ENCODE measurements at regions not wholly inside any gene's neighbourhood (a gene's known extent, or its start where the extent isn't known, plus 50 kb on each side); places are given as distances from the start of the nearest gene placed in this dataset.

DNA sequence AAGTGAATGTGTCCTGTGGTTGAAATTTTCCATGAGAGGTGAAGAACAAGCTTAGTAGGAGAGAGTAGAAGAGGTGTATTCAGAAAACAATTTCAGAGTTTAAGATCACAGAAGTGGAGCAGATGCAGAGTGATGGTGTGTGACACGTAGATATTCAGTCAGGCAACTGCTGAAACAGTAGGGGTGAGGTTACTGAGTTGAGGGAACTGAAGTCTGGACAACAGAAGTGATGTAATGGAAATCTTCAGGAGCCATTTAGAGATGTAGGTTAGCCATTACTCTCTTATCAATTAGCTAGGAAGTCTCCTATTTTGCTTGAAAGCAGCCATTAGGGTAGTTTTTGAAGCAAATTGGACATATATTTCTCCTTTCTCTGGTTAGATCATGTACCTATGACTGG lies 584.4 kb downstream of the PKHD1 start:
- H3K4me3 Mint-ChIP-seq = no peak overlapping the region
- H3K9me3 Mint-ChIP-seq = peaks cover 3% of the 10 kb centered on the region
- no peak overlapping the region for H3K27ac Mint-ChIP-seq
- no peaks in the 10 kb centered on the region for H3K4me1 Mint-ChIP-seq
- no peaks in the 10 kb centered on the region for H3K36me3 Mint-ChIP-seq
- DNase-seq (ENCODE audit: low spot score in 2 of 2) (no peak), ATAC-seq (no peak)

DNA sequence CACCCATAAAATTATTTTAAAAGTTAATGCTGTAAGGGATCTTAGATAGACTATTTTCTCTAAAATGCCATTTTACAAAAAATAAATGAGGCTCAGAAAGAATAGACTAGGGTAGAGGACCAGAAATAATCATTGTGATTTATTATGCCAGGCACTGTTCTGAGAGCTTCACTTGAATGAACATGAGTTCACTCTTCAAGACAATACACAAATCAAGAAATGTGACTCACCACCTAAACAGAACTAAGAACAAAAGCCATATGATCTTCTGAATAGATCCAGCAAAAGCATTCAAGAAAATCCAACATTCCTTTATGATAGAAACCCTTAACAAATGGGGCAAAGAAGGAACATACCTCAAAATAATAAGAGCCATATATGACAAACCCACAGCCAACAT lies 582.0 kb downstream of the PKHD1 start:
- DNase-seq (ENCODE audit: low spot score in 2 of 2) (no peak), ATAC-seq (no peak)
- no peak overlapping the region for H3K4me3 Mint-ChIP-seq
- no peaks in the 10 kb centered on the region for H3K36me3 Mint-ChIP-seq
- H3K27ac Mint-ChIP-seq = no peak overlapping the region
- no peaks in the 10 kb centered on the region for H3K4me1 Mint-ChIP-seq
- H3K9me3 Mint-ChIP-seq = peaks cover 3% of the 10 kb centered on the region

DNA sequence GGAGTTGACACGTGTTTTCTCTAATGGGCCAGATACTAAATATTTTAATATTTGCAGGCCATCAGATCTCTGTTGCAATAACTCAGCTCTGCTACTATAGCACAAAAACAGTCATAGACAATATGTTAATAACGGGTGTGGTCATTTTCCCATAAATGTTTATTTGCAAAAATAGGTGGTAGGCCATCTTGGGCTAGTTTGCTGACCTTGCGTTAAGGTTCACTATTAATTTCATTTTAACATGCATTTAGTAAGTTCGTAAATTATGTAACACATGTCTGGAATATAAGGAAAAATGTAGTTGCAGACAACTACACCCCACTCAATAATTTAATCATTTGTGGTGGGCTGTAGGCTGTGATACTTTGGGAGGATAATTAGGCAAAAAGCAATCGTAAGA lies 577.8 kb downstream of the PKHD1 start:
- Mint-ChIP-seq H3K27ac (no peak overlapping the region), H3K36me3 (no peaks in the 10 kb centered on the region), H3K4me1 (no peaks in the 10 kb centered on the region), H3K9me3 (peaks cover 3% of the 10 kb centered on the region), H3K4me3 (no peak overlapping the region)
- no peak for ATAC-seq
- DNase-seq (ENCODE audit: low spot score in 2 of 2) = no peak

DNA sequence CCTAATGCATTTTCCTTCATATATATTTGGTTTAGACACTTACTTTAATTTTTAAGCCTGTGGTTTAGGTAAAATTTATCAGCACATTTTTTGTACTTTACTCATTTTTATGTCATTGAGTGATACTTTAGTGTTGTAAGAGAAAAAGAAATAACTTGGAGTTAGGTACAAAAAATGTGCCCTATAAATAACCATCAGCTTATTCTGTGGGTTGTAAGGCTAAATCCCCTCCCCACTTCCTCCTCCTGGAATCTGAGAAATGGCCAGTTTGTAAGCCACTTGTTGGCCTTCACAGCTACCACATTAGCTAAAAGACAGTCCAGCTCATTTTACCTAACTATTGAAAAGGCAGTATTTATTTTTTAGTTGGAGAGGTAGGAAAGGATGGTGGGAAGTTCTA lies 576.3 kb downstream of the PKHD1 start:
- Mint-ChIP-seq H3K9me3 (peaks cover 3% of the 10 kb centered on the region), H3K36me3 (no peaks in the 10 kb centered on the region), H3K4me1 (no peaks in the 10 kb centered on the region), H3K4me3 (no peak overlapping the region), H3K27ac (no peak overlapping the region)
- DNase-seq (ENCODE audit: low spot score in 2 of 2) (no peak), ATAC-seq (no peak)

DNA sequence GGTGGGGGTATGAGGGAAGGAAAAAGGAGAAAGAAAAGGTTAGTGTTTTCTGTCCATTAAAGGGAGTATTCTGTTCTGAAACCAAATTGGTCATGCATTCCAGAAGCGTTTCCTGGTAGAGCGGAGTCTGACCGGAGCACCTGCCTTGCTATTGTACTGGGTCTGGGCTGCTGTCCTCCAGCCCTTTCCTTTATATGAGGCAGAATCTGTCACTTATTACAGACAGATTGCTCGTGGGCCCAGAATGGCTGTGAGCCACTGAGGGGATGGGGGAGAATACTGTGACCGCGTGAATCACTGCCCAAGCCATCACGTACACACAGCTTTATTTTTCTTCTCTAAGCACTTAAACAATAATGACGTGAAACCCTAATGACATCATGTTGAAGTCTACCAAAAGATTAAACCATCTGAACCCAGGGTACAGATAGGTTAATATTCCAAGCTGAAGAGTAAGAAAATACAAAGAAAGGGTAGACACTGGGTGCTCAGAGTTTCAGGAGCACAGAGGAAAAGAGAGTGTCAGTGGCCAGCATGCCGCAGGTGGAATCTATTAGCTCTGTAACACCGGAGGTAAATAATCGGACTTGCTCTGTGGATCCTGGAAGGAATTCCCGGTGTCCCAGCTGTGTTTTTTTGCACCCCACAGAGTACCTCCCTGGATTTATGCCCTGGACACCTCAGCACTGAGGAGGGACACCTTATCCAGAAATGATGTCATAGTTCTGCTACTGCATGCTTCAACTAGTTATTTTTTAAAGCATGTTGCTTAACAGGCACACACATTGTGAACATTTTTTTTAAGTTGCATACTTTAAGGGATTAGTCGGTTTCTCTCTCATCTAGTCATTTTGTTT lies 573.3 kb downstream of the PKHD1 start:
- Mint-ChIP-seq H3K4me1 (no peaks in the 10 kb centered on the region), H3K4me3 (no peak overlapping the region), H3K27ac (no peak overlapping the region), H3K9me3 (peaks cover 13% of the 10 kb centered on the region), H3K36me3 (no peaks in the 10 kb centered on the region)
- no peak for DNase-seq (ENCODE audit: low spot score in 2 of 2)
- no peak for ATAC-seq

DNA sequence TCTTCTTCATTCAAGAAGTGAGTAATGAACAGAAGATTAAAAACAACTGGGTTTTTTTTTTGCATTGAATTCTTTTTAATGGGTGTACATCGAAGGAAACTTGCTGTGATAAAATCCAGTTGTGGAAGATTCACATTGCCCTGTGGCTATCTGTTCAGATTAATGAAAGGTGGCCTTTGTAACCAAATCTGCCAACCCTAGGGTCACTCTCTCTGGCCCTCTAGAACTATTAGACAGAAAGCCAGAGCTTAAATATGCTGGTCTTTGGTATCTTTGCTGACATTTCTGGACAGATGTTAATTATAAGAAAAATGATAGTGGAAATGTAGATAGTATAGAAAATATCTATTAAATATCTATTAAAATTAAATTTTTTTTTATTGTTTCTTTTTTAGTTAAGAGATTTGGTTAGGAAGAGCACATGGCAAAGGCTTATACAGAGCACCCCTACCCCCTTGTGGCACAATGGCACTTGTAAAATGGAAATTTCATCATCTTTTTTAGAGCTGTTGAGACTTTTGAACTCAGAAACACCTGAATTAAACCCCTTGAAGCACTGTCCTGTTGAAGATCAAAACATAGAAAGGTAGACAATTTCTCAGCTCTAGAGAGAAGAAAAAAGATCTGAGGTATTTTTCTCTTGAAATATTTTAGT lies 572.5 kb downstream of the PKHD1 start:
- no peak overlapping the region for H3K4me3 Mint-ChIP-seq
- H3K9me3 Mint-ChIP-seq = peaks cover 16% of the 10 kb centered on the region
- no peak overlapping the region for H3K27ac Mint-ChIP-seq
- DNase-seq (ENCODE audit: low spot score in 2 of 2) (no peak), ATAC-seq (no peak)
- no peaks in the 10 kb centered on the region for H3K36me3 Mint-ChIP-seq
- H3K4me1 Mint-ChIP-seq = no peaks in the 10 kb centered on the region

DNA sequence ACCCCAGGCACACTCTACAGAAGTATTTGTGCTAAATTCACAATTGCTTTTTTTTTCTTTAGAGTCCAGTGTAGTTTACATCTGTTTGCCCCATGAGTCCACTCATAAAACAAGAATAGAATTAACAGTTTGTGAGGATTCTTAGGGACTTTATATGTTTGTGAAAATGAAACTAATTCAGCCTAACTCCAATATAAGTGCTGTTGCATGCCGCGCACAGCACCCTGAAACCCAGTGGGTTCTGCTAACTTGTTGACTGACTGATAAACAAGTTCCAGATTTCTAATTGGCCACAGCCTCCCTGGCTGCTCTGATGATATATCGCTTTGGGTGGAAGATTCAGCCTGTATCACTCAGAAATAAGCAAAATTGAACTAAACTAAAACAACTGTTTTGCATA lies 561.4 kb downstream of the PKHD1 start:
- Mint-ChIP-seq H3K36me3 (no peaks in the 10 kb centered on the region), H3K9me3 (peaks cover 20% of the 10 kb centered on the region), H3K4me3 (no peak overlapping the region), H3K27ac (no peak overlapping the region), H3K4me1 (no peaks in the 10 kb centered on the region)
- DNase-seq (ENCODE audit: low spot score in 2 of 2) (no peak), ATAC-seq (no peak)

DNA sequence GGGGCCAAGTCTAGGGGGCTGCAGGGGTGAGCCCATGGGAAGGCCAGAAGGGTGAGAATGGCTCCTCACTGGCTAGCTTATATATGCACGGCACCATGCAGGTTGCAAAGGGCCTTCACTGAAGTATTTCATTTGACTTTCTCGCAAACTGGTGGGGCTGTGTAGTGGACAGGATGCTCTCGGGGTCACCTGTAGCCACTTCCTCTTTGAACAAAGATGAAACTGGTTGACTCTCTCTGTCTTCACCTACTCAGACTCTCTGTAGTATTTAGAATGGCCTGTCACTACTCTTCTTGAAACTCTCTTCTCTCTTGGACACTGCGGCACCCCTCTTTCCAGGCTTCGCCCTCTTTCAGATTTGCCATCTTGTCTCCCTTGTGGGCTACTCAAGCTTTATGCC lies 560.5 kb downstream of the PKHD1 start:
- Mint-ChIP-seq H3K27ac (no peak overlapping the region), H3K9me3 (peaks cover 16% of the 10 kb centered on the region), H3K4me3 (no peak overlapping the region), H3K4me1 (no peaks in the 10 kb centered on the region), H3K36me3 (no peaks in the 10 kb centered on the region)
- DNase-seq (ENCODE audit: low spot score in 2 of 2) (no peak), ATAC-seq (no peak)

DNA sequence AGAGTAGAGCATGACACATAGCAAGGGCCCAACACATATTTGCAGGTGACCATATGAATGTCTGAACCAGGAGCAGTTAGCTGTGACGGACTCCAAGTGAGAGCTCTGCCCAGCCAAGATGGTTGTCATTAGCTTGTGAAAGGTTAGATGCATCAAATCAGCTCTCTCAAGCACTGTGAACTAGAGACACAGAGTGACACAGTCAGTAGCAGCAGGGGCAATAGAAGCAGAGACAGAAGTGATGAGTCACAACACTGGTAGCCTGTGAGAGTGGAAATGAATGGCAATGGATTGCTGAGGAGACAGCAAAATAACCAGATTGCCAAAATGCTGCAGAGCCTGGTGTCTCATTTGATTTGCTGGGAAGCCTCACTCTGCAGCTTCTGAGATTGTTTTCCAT lies 558.9 kb downstream of the PKHD1 start:
- ATAC-seq (no peak), DNase-seq (ENCODE audit: low spot score in 2 of 2) (no peak)
- peaks cover 22% of the 10 kb centered on the region for H3K9me3 Mint-ChIP-seq
- no peak overlapping the region for H3K27ac Mint-ChIP-seq
- no peaks in the 10 kb centered on the region for H3K36me3 Mint-ChIP-seq
- no peak overlapping the region for H3K4me3 Mint-ChIP-seq
- no peaks in the 10 kb centered on the region for H3K4me1 Mint-ChIP-seq

DNA sequence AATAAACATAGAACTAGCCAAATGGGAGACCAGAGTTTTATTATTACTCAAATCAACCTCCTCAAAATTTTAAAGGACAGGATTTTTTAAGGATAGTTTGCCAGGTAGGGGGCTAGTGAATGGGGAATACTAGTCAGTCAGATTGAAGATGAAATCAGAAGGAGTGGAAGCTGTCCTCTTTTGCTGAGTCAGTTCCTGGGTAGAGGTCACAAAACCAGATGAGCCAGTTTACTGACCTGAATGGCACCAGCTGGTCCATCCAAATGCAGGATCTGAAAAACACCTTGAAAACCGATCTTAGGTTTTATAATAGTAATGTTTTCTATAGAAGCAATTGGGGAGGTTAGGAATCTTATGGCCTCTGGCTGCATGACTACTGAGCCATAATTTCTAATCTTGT lies 558.2 kb downstream of the PKHD1 start:
- ATAC-seq (no peak), DNase-seq (ENCODE audit: low spot score in 2 of 2) (no peak)
- Mint-ChIP-seq H3K36me3 (no peaks in the 10 kb centered on the region), H3K27ac (no peak overlapping the region), H3K4me3 (no peak overlapping the region), H3K9me3 (peaks cover 22% of the 10 kb centered on the region), H3K4me1 (no peaks in the 10 kb centered on the region)

DNA sequence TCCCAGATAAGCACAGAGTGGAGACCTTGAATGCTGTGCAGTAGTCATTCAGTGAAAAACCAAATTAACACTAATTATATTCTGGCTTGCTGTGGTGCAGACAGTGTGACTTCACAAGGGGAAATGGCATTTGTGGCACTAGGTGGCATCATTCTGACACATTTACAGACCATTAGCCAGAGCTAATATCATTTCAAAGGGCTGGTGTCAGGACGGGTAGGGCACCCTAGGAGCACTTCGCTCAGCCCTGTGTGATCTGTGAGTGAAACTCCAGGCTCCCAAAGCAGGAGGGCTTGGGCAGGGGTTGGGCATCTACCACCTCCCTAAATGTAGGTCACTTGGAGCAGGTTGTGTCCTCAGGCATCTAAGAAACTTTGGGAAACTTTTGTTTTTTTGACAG lies 555.8 kb downstream of the PKHD1 start:
- DNase-seq (ENCODE audit: low spot score in 2 of 2) = no peak
- H3K36me3 Mint-ChIP-seq = no peaks in the 10 kb centered on the region
- H3K27ac Mint-ChIP-seq = no peak overlapping the region
- ATAC-seq = no peak
- peaks cover 19% of the 10 kb centered on the region for H3K9me3 Mint-ChIP-seq
- no peak overlapping the region for H3K4me3 Mint-ChIP-seq
- H3K4me1 Mint-ChIP-seq = no peaks in the 10 kb centered on the region

DNA sequence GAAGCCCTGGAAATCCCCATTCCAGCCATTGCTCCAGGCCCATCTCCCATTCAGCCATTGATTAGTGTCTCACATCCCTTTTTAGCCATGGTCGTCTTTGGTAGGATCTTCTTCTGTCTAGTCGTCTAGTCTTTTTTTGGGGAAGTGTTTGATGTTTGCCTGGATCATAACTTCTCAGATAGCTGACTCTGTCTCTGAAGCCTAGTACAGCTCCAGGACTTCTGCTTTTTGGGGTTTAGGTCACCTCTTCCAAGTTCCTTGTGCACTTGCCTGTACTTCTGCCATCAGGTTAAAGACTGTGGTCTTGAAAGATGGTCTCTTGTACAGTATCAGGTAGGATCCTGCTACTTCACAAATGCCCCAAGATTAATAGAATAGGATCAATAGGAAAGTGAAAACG lies 553.5 kb downstream of the PKHD1 start:
- Mint-ChIP-seq H3K9me3 (peaks cover 8% of the 10 kb centered on the region), H3K4me3 (no peak overlapping the region), H3K27ac (no peak overlapping the region), H3K36me3 (no peaks in the 10 kb centered on the region), H3K4me1 (no peaks in the 10 kb centered on the region)
- DNase-seq (ENCODE audit: low spot score in 2 of 2) (no peak), ATAC-seq (no peak)

DNA sequence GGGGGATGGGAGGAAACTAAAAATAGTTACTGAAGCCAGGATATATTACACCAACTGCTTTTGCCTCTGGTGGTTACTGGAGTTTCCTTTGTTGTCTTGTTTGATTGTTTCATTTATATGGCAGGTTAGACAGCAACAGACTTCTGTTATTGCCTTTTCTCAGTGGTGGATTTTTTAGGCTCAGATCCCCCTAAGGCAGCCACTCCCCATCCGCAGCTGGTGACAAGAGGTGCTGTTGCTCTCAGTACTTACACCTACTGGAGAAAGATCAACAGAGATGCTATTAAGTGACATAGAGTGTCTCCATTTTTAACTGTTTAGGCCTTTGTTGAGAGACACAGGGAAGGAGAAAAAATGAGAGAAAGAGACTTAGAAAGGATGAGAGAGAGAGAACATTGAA lies 552.1 kb downstream of the PKHD1 start:
- H3K27ac Mint-ChIP-seq = no peak overlapping the region
- DNase-seq (ENCODE audit: low spot score in 2 of 2) = no peak
- ATAC-seq = no peak
- no peaks in the 10 kb centered on the region for H3K36me3 Mint-ChIP-seq
- no peaks in the 10 kb centered on the region for H3K4me1 Mint-ChIP-seq
- H3K4me3 Mint-ChIP-seq = no peak overlapping the region
- peaks cover 8% of the 10 kb centered on the region for H3K9me3 Mint-ChIP-seq

DNA sequence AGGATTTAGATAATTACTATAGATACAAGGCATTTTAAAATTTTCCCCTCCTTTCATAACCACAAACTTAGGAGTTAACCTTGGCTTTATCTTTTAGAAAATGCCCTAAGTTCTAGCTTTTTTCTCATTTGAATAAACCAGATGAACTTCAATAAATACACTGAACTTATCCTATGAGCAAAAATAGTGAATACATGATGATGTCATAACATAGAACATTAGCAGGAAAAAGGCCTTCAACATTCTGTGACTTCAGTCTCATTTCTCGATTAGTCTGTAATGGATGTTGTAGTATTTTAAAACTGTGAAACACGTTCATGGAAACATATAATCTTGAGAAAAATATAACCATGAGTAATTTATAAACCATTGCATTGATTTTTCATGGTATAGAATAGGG lies 550.7 kb downstream of the PKHD1 start:
- Mint-ChIP-seq H3K27ac (no peak overlapping the region), H3K4me1 (no peaks in the 10 kb centered on the region), H3K36me3 (no peaks in the 10 kb centered on the region), H3K4me3 (no peak overlapping the region), H3K9me3 (peaks cover 8% of the 10 kb centered on the region)
- DNase-seq (ENCODE audit: low spot score in 2 of 2) (no peak), ATAC-seq (no peak)

DNA sequence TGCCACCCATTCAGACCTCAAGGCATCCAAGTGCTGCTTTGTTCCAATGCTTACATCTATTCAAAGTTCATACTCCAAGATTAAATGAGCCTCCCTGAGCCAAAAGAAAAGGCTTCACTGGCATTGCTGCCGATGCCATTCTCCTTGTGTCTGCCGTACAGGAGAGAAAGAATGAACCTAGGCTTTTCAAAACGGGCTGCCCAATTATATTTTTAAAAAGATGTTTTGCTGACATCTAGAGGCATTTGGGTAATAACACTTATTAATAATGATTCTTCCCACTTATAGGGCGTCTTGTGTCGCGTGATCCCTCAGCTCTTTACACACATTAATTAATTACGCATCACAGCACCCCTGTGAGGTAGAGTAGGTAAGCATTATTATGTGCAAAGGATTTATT lies 545.6 kb downstream of the PKHD1 start:
- no peak overlapping the region for H3K27ac Mint-ChIP-seq
- no peaks in the 10 kb centered on the region for H3K4me1 Mint-ChIP-seq
- H3K36me3 Mint-ChIP-seq = no peaks in the 10 kb centered on the region
- no peak for ATAC-seq
- no peak overlapping the region for H3K4me3 Mint-ChIP-seq
- DNase-seq (ENCODE audit: low spot score in 2 of 2) = no peak
- peaks cover 2% of the 10 kb centered on the region for H3K9me3 Mint-ChIP-seq

DNA sequence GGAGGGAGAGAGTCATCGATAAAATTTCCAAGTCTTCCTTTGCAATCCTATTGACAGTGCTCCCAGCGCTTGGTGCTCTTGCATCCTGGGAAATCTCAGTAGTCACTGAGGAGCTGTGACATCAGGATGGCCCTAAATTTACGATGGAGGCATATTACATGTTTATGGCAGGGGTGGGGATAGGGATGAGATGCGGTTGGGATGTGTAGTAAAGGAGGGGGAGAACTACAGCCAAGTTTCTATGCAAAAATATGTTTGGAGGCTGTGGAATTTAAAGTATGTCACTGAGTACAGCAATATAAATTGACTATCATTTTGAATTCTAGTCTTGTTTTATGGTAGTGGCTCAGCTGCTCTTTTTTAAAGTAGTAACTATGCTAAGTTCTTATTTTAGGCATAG lies 544.9 kb downstream of the PKHD1 start:
- no peaks in the 10 kb centered on the region for H3K36me3 Mint-ChIP-seq
- no peak for ATAC-seq

More for the DNA sequence above, 544.9 kb downstream of the PKHD1 start:
- Mint-ChIP-seq H3K9me3 (peaks cover 2% of the 10 kb centered on the region), H3K4me3 (no peak overlapping the region), H3K4me1 (no peaks in the 10 kb centered on the region), H3K27ac (no peak overlapping the region)
- no peak for DNase-seq (ENCODE audit: low spot score in 2 of 2)

All from stimulated activated effector memory CD8-positive, alpha-beta T cell treated with anti-CD3 and anti-CD28 coated beads, Interleukin-12 subunit alpha, Interleukin-12 subunit beta, amount 100 ng/mL, for 72 hours (primary cell).